A204.1 (cell line): ENCODE measurements at regions not wholly inside any gene's neighbourhood (a gene's known extent, or its start where the extent isn't known, plus 50 kb on each side); places are given as distances from the start of the nearest gene placed in this dataset.

Experiments used
- FAIRE-seq: peaks from 2 replicates; lab custom pipeline; 2012; peaks lifted over from hg19 to GRCh38; lab: Jason Lieb, UNC

DNA sequence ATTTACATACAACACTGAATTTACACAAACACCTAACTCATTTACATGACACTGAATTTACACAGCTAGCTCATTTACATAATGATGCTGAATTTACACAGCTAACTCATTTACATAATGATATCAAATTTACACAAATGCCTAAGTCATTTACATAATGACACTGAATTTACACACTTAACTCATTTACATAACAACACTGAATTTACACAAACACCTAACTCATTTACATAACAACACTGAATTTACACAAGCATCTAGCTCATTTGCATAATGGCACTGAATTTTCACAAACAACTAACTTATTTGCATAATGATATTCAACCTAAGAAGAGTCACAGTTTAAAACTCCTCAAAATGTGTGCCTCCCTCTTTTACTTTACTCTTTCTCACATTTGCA lies 511.7 kb downstream of the GALR1 start:
- no peak for FAIRE-seq

DNA sequence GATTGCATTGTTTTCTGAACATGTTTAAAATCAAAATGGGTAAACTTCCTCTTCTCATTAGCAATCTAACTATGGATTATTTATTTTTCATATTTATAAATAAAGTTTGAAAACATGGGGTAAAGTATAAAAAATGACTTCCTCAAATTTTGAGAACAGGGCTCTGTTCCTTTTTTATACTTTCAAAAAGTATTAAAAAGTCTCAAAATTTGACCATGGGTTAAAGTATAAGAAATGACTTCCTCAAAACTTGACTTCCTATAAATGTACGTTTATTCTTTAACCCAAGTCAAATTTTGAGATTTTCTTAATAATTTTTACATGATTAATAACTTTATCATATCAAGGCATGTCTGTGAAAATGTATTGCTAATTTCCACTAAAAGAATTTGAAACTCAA lies 512.4 kb downstream of the GALR1 start:
- FAIRE-seq, result peak; percentile 48

DNA sequence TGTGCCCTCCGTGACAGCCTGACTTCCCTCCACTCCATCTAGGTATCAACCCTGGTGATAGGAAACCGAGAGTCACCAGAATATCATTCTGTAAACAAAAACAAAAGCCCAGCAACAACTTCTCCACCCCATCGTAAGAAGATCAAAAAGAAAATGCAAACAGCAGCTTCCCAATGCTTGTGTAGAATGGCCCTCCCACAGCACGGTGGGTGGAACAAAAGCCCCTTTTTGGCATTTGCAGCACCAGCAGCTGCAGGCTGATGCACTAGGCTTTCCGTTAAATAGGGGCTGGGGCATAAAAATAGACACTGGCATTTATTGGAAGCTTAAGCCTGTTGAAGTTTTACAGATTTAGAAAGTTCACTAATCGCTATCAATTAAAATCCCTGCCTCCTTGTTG lies 513.0 kb downstream of the GALR1 start:
- FAIRE-seq, result no peak

DNA sequence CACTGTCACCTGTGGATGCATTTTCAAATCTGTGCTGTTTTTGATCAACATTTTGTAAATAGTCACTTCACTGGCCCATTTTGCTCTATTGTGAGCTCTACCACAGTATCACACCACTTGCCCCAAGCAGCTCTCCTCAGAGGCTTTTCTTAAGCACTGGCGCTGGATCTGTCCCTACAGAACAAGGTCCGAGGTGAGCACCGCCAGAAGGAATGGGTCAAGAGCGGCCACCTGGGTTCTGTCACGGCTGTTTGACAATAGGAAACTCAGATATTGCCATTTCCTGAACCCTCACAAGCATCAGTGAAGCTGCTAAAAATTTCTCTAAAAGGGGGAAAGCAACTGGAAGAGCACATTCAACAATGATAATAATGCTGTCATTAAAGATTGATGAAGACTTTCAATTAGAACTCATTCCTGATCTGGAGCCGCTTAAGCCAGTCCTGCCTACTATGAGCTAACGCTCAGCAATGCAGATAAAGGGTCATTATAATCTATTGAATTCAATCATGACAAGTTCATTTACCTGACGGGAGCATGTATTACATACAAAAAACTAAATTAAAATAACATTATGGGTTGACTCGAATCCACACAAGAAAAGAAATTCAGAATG lies 514.0 kb downstream of the GALR1 start:
- no peak for FAIRE-seq

DNA sequence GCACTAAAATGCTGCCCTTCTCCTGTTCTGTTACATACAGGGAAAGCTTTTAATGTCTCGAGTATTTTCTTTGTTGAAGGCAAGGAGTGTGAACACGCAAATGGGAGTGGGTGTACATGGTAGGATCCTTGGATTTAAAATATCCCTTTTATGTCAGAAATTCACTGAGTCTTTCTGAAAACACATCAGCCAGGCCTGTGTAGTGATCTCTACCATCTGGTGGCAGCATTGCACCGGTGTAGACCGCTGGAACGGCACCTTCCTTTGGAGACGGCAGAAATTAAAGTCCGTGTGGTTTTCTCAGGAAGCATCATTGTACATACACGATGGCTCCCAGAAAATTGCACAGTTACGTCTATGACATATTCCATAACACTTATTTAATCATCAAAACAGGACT lies 515.8 kb downstream of the GALR1 start:
- peak; percentile 46 for FAIRE-seq

DNA sequence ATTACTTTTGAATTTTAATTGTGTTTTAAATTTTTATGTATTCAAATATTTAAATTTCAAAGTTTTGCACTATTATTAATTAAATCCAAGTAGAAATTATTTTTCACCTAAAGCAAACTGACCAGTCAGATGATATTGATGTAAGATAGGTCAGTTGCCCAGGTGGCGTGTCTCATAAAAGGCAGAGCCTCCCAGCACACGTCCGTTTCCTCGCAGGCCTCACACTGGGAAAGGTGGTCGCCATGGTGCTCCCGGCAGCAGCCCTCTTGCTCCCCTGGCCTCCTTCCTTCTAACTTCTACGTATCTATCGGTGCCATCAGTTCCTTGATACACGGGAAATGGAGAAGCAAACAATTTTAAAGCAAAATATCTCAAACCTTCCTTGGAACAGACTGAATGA lies 516.8 kb downstream of the GALR1 start:
- FAIRE-seq, result no peak

DNA sequence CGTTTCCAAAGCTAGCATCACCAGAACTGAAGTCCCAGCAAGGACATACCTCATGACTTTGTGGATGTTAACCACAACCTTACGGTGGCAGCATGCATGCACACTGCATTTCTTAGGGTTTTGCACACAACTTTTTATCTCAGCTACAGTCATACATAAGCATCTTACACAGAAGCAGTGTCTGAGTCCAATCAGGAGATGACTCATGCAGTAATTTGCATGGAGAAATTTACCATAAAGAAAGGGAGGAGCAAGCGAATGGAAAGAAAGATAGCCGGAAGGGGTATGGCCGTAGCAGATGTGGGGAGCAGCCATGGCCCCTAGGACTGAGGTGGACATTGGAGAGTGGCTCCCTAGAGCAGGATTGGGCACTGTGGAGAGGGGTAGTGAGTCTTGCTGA lies 522.5 kb downstream of the GALR1 start:
- FAIRE-seq, result no peak

DNA sequence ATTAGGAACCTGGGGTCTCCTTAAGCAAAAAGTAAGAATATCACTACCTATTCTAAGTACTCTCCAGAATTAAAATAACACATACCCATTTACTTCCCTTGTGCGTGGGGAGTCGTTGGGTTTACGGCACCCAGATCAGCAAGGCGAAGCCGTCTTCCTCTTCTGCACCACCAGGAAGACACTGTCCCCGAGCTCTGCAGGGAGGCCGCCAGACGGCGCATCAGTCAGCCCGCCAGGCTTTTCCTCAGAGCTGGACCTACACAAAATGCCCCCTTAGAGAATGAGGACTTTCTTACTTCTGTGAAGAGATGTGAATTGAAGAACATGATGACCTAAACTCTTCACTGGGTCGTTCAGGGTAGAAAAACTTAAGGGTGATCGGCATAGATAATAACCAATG lies 526.5 kb downstream of the GALR1 start:
- FAIRE-seq, result no peak

DNA sequence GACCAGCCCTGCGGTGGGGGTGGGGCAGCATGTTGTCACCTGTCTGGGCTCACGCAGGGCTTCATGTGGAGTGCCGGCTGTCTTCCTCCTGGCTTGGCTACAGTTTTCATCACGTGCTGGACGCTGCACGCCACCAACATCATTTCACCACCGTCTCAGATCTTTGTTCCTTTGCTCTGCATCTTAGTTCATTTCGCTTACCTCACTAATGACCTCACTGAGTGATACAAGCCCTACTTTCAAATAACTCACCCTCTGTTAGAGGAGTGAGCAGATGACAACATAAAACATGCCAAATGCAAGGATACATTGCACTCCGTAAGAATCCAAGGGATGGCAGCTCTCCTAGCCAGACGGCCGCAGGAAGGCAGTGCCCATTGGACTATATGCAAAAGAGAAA lies 527.5 kb downstream of the GALR1 start:
- FAIRE-seq, result no peak

DNA sequence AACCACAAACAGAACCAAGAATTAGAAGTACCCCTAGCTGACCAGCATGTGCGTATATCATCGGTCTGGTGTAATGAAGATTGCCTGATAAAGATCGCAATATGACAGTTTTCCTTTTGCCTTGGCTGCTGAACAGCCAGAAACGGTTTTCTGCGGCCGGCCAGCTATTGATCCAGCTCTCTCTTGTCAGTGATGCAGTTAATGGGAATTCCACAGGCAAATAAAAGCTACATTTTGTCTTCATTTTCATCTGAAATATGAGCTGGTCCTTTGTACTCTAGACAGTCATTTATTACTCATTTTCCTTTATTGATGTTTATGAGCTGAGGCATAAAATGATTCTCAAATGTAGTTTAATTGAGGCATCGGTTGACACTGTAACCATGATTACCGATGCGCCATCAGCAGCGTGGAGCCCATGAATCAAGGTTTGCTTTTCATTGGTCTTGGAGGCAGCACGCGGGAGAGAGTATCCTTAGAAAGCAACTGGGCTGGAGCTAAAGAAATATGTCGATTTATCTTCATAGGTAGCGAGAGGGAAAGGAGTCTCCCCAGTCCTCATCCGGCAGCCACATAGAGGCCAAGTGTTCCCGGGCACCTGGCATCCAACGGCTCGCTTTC lies 535.2 kb downstream of the GALR1 start:
- no peak for FAIRE-seq

DNA sequence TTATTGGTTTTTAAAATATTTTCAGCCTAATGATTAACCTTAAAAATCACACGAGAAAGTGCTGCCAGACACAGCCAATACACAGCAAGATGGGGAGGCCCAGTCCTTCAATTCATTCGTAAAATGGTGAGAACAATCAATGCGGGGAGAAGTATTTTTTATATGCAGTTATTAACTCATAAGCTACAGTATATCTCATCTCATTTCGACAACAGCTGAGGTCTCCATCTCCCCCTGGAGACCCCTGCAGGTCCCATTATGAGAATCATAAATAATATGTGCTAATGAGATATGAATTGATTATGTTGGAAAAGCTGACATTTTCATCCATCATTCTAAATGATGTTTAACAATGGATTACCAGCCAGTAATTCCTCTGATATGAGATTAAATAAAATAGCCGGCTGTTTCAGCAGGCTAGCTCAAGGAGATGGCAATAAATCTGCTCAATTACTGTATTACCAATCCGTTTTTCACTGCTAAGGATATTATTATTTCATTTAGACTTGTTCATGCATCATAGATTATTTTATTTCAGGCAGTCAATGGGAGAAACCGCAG lies 535.8 kb downstream of the GALR1 start:
- FAIRE-seq, result no peak

DNA sequence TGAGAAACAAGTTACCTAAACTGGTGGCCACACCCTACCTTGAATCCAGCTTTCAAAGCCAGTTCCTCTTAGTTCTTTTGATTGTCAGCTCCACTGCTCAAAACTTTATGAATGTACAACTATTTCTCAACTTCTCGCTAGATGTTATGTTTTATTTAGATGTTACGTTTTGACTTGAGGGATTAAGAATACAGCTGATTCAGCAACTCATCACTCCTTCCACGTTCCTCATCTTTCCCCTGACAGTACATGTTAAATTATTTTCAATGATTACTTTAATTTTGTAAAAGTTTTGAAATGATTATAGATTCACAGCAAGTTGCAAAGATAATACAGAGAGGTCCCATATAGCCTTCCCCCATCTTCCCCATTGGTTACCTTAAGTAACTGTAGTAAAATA lies 553.4 kb downstream of the GALR1 start:
- no peak for FAIRE-seq

DNA sequence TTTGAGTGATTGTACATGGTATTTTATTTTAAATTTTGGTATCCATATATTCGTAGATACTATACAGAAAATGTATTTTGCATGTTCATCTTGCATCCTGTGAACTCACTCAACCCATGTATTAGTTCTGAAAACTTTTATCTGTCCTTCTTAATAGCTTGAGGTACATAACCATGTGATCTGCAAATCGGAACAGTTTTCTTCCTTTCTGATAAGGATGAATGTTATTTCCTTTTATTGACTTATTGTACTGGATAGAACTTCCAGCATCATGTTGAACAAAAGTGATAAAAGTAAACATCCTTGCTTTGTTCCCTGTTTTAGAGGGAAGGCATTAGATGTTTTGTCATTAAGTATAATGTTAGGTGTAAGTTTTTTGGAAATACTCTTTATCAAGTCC lies 554.7 kb downstream of the GALR1 start:
- FAIRE-seq, result no peak

DNA sequence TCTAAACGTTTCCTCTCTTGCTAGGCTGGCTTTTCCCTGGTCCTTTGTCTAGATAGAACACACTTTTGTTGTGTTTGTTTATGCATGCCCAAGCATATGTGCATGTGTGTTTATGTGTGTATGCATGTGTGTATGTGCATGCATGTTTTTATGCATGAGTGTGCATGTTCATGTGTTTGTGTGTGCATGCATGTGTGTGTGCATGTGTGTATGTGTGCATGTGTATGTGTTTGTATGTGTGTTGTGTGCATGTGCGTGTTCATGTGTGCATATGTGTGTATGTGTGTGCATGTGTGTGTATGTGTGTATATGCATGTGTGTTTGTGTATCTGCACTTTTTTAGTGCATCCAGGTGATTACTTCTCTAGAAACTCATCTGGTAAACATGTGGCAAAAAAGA lies 558.0 kb downstream of the GALR1 start:
- no peak for FAIRE-seq

DNA sequence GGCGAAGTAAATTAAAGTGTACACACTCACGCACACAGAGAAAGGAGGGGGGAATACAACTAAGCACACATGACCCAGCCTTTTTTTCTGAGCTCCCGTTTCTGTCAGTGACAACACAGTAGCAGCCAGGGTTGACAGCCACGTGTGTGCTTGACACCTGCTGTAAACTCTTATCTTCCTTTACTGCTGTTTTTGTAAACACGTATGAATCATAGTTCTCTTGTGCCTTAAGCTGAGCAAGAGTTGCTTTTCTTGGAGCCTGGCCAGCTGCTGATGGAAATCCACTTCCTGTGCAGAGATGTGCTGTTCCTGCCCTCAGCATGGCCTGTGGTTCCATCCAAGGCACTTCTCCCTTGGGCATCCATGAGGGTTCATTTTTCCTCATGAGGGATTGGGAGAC lies 561.9 kb downstream of the GALR1 start:
- FAIRE-seq, result no peak

DNA sequence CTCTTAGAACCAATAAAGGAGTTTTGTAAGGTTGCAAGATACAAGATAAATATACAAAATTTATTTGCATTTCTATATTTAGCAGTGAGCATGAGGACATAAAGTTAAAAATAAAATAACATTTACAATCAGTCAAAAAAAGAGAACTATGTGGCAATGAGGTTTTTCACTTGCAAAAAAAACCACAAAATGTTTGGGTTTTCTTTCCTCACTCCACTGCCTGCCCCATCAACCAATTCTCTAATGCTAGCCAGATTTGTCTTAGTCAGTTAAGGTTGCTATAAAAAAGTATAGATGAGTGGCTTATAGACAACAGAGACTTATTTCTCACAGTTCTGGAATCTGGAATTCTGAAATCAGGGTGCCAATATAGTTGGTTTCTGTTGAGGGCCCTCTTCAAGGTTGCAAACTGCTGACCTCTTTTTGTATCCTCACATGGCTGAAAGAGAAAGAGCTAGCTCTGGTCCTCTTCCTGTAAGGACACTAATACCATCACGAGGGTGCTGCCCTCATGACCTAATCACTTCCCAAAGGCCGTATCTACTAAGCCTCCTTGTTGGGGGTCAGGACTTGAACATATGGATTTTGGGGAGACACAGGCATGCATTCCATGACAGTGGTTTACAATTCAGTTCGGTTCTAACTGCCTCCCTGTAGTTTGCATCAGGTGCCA lies 566.2 kb downstream of the GALR1 start:
- no peak for FAIRE-seq

DNA sequence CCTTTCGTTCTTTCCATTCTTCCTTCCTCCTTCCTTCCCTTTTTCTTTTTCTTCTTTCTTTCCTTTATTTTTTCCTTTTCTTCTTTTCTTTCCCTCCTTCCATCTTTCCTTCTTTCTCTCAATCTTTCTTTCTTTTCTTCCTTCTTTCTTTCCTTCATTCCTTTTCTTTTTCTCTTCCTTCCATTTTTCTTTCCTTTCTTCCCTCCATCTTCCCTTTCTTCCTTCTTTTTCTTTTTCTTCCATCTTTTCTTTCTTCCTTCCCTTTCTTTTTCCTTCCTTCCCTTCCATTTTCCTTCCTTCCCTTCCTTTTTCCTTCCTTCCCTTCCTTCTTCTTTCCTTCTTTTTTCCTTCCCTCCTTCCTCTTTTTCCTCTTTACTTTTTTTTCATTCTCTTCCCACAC lies 568.7 kb downstream of the GALR1 start:
- FAIRE-seq, result no peak

DNA sequence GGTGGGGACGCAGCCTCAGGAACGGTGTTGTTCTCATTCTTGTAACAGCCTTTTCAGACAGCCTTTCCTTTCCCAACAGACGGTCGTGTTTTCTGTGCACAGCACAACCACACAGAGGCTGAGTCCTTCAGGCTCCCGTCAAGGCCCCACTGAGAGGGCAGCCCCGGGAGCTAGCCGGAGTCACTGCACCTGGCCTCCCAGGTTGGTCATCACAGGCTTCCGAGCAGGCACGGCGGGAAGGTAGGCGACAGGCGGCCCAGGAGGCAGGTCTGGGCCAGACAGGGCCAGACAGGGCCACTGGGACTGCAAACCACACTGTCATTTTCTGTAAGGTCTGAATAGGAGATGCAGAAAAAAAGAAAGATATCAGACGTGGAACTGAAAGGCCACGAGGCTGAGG lies 570.8 kb downstream of the GALR1 start:
- FAIRE-seq, result no peak

DNA sequence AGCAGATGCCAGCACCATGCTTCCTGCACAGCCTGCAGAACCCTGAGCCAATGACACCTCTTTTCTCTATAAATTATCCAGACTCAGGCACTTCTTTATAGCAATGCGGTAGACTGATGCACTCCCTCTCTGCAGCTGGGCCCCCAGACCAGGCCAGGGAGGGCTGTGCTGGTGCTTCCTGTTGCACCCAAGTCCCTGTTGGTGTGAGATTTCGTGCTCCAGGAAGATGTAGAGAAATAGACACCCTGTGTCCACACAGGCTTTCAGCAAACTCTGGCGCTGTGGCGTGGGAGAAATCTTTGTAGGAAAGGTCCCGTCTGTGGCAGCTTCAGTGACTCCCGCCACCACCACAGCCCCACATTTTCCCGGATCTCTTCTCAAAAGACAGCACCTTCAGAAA lies 572.2 kb downstream of the GALR1 start:
- FAIRE-seq, result no peak

DNA sequence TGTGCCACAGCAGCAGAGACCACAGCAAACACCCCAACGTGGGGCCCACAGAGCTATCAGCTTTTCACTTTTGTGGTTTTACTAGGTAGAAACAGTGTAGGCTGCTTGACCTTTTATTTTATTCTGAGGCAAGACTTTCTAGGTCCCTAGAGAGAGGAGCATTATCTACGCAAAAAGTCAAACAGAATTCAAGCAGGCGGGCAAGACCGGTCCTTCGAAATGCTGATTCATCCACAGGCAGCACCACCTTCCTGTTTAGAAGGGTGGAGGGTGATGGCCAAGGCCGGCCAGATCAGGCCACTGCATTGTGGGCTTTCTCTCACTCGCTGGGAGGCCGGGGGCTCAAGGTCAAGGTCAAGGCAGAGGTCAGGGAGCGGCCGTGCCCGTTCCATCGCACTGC lies 573.0 kb downstream of the GALR1 start:
- no peak for FAIRE-seq

DNA sequence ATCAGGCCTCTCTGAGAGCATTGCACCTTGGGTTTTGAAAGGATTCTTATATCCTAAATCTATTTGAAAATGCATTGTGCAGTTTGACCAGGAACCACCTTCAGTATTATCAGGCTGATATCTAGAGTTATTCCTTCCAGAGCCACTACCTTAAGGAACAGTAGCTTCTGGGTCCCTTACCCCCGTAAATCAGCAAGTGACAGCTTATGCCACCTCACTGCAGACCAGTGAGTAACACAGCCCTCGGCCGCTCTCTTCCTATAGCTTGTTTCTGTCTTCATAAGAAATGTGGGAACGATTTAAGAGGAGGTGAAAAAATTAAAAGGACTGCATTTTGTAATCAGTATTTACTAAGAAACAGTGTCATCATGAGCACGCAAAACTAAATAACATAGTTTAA lies 584.2 kb downstream of the GALR1 start:
- no peak for FAIRE-seq

DNA sequence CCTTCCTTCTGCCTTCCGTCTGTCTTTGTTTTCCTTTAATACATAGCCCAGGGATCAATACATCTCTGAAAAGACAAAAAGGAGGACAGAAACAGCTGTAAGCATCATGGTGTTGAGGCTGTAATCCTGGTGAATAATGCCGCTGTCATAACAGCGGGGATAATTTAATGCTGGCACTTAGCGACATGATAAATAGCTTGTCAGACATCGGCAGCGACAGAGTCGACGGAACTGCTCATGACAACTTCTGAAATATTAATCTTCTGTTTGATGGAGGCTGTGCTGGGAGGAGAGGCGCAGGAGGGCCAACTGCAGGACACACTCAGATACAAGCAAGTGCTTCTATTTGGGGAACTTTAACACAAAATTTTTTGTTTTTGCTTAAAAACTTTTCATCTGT lies 602.2 kb downstream of the GALR1 start:
- no peak for FAIRE-seq

DNA sequence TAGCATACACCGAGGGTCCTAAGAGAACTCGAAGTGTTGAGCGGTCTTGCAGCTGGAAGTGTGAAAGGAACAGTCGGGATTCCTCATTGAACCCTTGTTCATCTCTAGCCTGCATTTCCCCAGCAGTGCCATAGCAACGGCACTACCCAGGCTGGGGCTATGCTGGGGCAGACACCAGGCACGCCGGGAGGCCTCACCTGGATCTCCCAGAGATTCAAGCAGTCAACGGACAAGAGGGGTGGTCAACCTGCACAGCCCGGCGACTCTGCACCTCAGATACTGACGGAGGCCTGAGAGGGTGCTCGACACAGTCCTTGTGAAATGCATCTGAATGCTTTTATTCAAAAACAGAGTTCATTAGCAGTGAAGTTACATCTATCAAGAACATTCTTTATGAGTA lies 604.2 kb downstream of the GALR1 start:
- no peak for FAIRE-seq
